ENCODE measurements at regions not wholly inside any gene's neighbourhood (a gene's known extent, or its start where the extent isn't known, plus 50 kb on each side); places are given as distances from the start of the nearest gene placed in this dataset.
"Not testable (repeated sequence)": the region's sequence is repeated elsewhere in the genome, so short reads cannot be mapped to it uniquely, and the experiment has no call there.

GRCh38 chr3:159660326-159660725, 328.3 kb upstream of the IL12A start:
- DNase-seq (ENCODE audit: low spot score) = no peak

- DNase-seq (ENCODE audit: low spot score) = no peak
Measured at GRCh38 chr3:159660901-159661300, 327.7 kb upstream of the IL12A start.

GRCh38 chr3:159662549-159662948, 326.1 kb upstream of the IL12A start:
- DNase-seq (ENCODE audit: low spot score) = no peak

- no peak for DNase-seq (ENCODE audit: low spot score)
Measured at GRCh38 chr3:159664006-159664405, 324.6 kb upstream of the IL12A start.

- no peak for DNase-seq (ENCODE audit: low spot score)
Measured at GRCh38 chr3:159664653-159665052, 324.0 kb upstream of the IL12A start.

GRCh38 chr3:159667261-159667660, 321.4 kb upstream of the IL12A start:
- DNase-seq (ENCODE audit: low spot score) = peak; percentile 20

- DNase-seq (ENCODE audit: low spot score) = no peak
Measured at GRCh38 chr3:159668461-159668860, 320.2 kb upstream of the IL12A start.

- no peak for DNase-seq (ENCODE audit: low spot score)
Measured at GRCh38 chr3:159668990-159669476, 319.6 kb upstream of the IL12A start.

GRCh38 chr3:159669766-159670165, 318.9 kb upstream of the IL12A start:
- no peak for DNase-seq (ENCODE audit: low spot score)

GRCh38 chr3:159672728-159673688, 315.6 kb upstream of the IL12A start:
- no peak for DNase-seq (ENCODE audit: low spot score)

GRCh38 chr3:159674583-159674982, 314.1 kb upstream of the IL12A start:
- DNase-seq (ENCODE audit: low spot score) = no peak

- DNase-seq (ENCODE audit: low spot score) = no peak
Measured at GRCh38 chr3:159675285-159675684, 313.4 kb upstream of the IL12A start.

GRCh38 chr3:159679900-159680299, 308.7 kb upstream of the IL12A start:
- DNase-seq (ENCODE audit: low spot score) = no peak

GRCh38 chr3:159681717-159682116, 306.9 kb upstream of the IL12A start:
- DNase-seq (ENCODE audit: low spot score) = not testable (repeated sequence)

- DNase-seq (ENCODE audit: low spot score) = no peak
Measured at GRCh38 chr3:159685801-159686200, 302.8 kb upstream of the IL12A start.

GRCh38 chr3:159693226-159693625, 295.4 kb upstream of the IL12A start:
- DNase-seq (ENCODE audit: low spot score) = no peak

- peak; percentile 55 for DNase-seq (ENCODE audit: low spot score)
Measured at GRCh38 chr3:159711560-159712333, 276.9 kb upstream of the IL12A start.

- no peak for DNase-seq (ENCODE audit: low spot score)
Measured at GRCh38 chr3:159721324-159721723, 267.3 kb upstream of the IL12A start.

GRCh38 chr3:159723295-159723694, 265.3 kb upstream of the IL12A start:
- DNase-seq (ENCODE audit: low spot score) = no peak

GRCh38 chr3:159724627-159725026, 264.0 kb upstream of the IL12A start:
- DNase-seq (ENCODE audit: low spot score) = no peak

GRCh38 chr3:159726231-159726964, 262.2 kb upstream of the IL12A start:
- no peak for DNase-seq (ENCODE audit: low spot score)

- DNase-seq (ENCODE audit: low spot score) = no peak
Measured at GRCh38 chr3:159727506-159727905, 261.1 kb upstream of the IL12A start.
